Stimulated activated naive B cell treated with anti-CD40 and anti-IgM and Interleukin-4, amounts not matched to agents 10 μg/mL and 1 μg/mL and 100 μg/mL, for 72 hours (primary cell): ENCODE measurements at regions not wholly inside any gene's neighbourhood (a gene's known extent, or its start where the extent isn't known, plus 50 kb on each side); places are given as distances from the start of the nearest gene placed in this dataset.

Experiments
- ATAC-seq, 2 donors: fragments of 150-1000 bp; cut with Tn5 transposase; replicated peaks; 2 replicates each; pipeline ENCODE4 v1.10.0; 2021; ENCODE audit warnings: moderate library complexity in 1 of 2
- DNase-seq: peaks from one replicate; pipeline ENCODE4 v3.0.0; 2021
- H3K27ac Mint-ChIP-seq: one replicate; pipeline ENCODE4 v1.8.0; 2022; ENCODE audit warnings: mild to moderate bottlenecking, mixed read lengths
- H3K27me3 Mint-ChIP-seq, 2 donors: one replicate each; pipeline ENCODE4 v1.8.0; 2022; ENCODE audit warnings: mixed read lengths in 2 of 2
- H3K36me3 Mint-ChIP-seq, 2 donors: one replicate each; pipeline ENCODE4 v1.8.0; 2022; ENCODE audit warnings: mixed read lengths in 2 of 2, mild to moderate bottlenecking in 1 of 2
- H3K4me1 Mint-ChIP-seq, 2 donors: one replicate each; pipeline ENCODE4 v1.8.0; 2022; ENCODE audit warnings: mixed read lengths in 2 of 2, mild to moderate bottlenecking in 1 of 2
- H3K4me3 Mint-ChIP-seq, 2 donors: one replicate each; pipeline ENCODE4 v1.8.0; 2022; ENCODE audit warnings: mild to moderate bottlenecking in 2 of 2, mixed read lengths in 2 of 2, moderate library complexity in 1 of 2
- H3K9me3 Mint-ChIP-seq, 2 donors: one replicate each; pipeline ENCODE4 v1.8.0; 2022; ENCODE audit warnings: mixed read lengths in 2 of 2, mild to moderate bottlenecking in 1 of 2

GRCh38 chr1:81588149-81588548 is 212.6 kb upstream of the ADGRL2 start:
- H3K9me3 Mint-ChIP-seq = peaks cover 0 to 4% of the 10 kb centered on the region in 2 donors
- no peak for ATAC-seq
- no peak overlapping the region for H3K27ac Mint-ChIP-seq
- DNase-seq = no peak
- no peaks in the 10 kb centered on the region for H3K36me3 Mint-ChIP-seq
- no peak overlapping the region for H3K4me3 Mint-ChIP-seq
- H3K27me3 Mint-ChIP-seq = no peaks in the 10 kb centered on the region
- H3K4me1 Mint-ChIP-seq = no peaks in the 10 kb centered on the region

GRCh38 chr1:81587426-81587825 is 213.3 kb upstream of the ADGRL2 start:
- Mint-ChIP-seq H3K9me3 (peaks cover 0 to 4% of the 10 kb centered on the region in 2 donors), H3K4me1 (no peaks in the 10 kb centered on the region), H3K27ac (no peak overlapping the region), H3K36me3 (no peaks in the 10 kb centered on the region), H3K27me3 (no peaks in the 10 kb centered on the region), H3K4me3 (no peak overlapping the region)
- ATAC-seq (no peak), DNase-seq (no peak)

- no peaks in the 10 kb centered on the region for H3K36me3 Mint-ChIP-seq
- H3K27ac Mint-ChIP-seq = no peak overlapping the region
- peaks cover 0 to 2% of the 10 kb centered on the region in 2 donors for H3K9me3 Mint-ChIP-seq
- no peak overlapping the region for H3K4me3 Mint-ChIP-seq
- no peak for ATAC-seq
- H3K27me3 Mint-ChIP-seq = no peaks in the 10 kb centered on the region
- DNase-seq = no peak
- H3K4me1 Mint-ChIP-seq = no peaks in the 10 kb centered on the region
These were observed 215.4 kb upstream of the ADGRL2 start for GRCh38 chr1:81585371-81585770.

- ATAC-seq = no peak
- DNase-seq = no peak
These were observed 216.3 kb upstream of the ADGRL2 start for GRCh38 chr1:81584398-81584797.

GRCh38 chr1:81583878-81584277 is 216.9 kb upstream of the ADGRL2 start:
- Mint-ChIP-seq H3K27ac (no peak overlapping the region), H3K4me3 (no peak overlapping the region), H3K36me3 (no peaks in the 10 kb centered on the region), H3K4me1 (no peaks in the 10 kb centered on the region), H3K27me3 (no peaks in the 10 kb centered on the region), H3K9me3 (no peaks in the 10 kb centered on the region)
- no peak for DNase-seq
- no peak for ATAC-seq

More at GRCh38 chr1:81584398-81584797, 216.3 kb upstream of the ADGRL2 start:
- Mint-ChIP-seq H3K4me3 (no peak overlapping the region), H3K27me3 (no peaks in the 10 kb centered on the region), H3K36me3 (no peaks in the 10 kb centered on the region), H3K4me1 (no peaks in the 10 kb centered on the region), H3K9me3 (no peaks in the 10 kb centered on the region), H3K27ac (no peak overlapping the region)

GRCh38 chr1:81582467-81582986 is 218.2 kb upstream of the ADGRL2 start:
- H3K4me1 Mint-ChIP-seq = no peaks in the 10 kb centered on the region
- no peak overlapping the region for H3K4me3 Mint-ChIP-seq
- H3K27me3 Mint-ChIP-seq = no peaks in the 10 kb centered on the region
- DNase-seq (peak; percentile 8), ATAC-seq (peak; percentile 88 to 89)
- H3K9me3 Mint-ChIP-seq = no peaks in the 10 kb centered on the region
- H3K36me3 Mint-ChIP-seq = no peaks in the 10 kb centered on the region
- H3K27ac Mint-ChIP-seq = no peak overlapping the region

GRCh38 chr1:81578867-81579266 is 221.9 kb upstream of the ADGRL2 start:
- DNase-seq (no peak), ATAC-seq (no peak)
- Mint-ChIP-seq H3K36me3 (no peaks in the 10 kb centered on the region), H3K4me3 (no peak overlapping the region), H3K27ac (no peak overlapping the region), H3K9me3 (no peaks in the 10 kb centered on the region), H3K27me3 (no peaks in the 10 kb centered on the region), H3K4me1 (no peaks in the 10 kb centered on the region)

GRCh38 chr1:81577004-81577697 is 223.6 kb upstream of the ADGRL2 start:
- Mint-ChIP-seq H3K27ac (no peak overlapping the region), H3K9me3 (no peaks in the 10 kb centered on the region), H3K4me3 (no peak overlapping the region), H3K27me3 (no peaks in the 10 kb centered on the region), H3K4me1 (no peaks in the 10 kb centered on the region), H3K36me3 (no peaks in the 10 kb centered on the region)
- DNase-seq (no peak), ATAC-seq (no peak)

- Mint-ChIP-seq H3K4me3 (no peak overlapping the region), H3K9me3 (no peaks in the 10 kb centered on the region)
- no peak for ATAC-seq
These were observed 226.3 kb upstream of the ADGRL2 start for GRCh38 chr1:81574408-81574807.

GRCh38 chr1:81573458-81573857 is 227.3 kb upstream of the ADGRL2 start:
- no peaks in the 10 kb centered on the region for H3K9me3 Mint-ChIP-seq
- no peak overlapping the region for H3K27ac Mint-ChIP-seq
- no peak overlapping the region for H3K4me3 Mint-ChIP-seq
- H3K27me3 Mint-ChIP-seq = no peaks in the 10 kb centered on the region
- no peaks in the 10 kb centered on the region for H3K4me1 Mint-ChIP-seq
- ATAC-seq (no peak), DNase-seq (no peak)
- no peaks in the 10 kb centered on the region for H3K36me3 Mint-ChIP-seq

More at GRCh38 chr1:81574408-81574807, 226.3 kb upstream of the ADGRL2 start:
- Mint-ChIP-seq H3K27me3 (no peaks in the 10 kb centered on the region), H3K36me3 (no peaks in the 10 kb centered on the region), H3K27ac (no peak overlapping the region), H3K4me1 (no peaks in the 10 kb centered on the region)
- no peak for DNase-seq

- Mint-ChIP-seq H3K4me3 (no peak overlapping the region), H3K4me1 (no peaks in the 10 kb centered on the region), H3K27ac (no peak overlapping the region), H3K36me3 (no peaks in the 10 kb centered on the region), H3K27me3 (no peaks in the 10 kb centered on the region), H3K9me3 (no peaks in the 10 kb centered on the region)
- no peak for DNase-seq
- no peak for ATAC-seq
These were observed 228.8 kb upstream of the ADGRL2 start for GRCh38 chr1:81571946-81572345.

GRCh38 chr1:81569761-81570160 is 231.0 kb upstream of the ADGRL2 start:
- H3K4me1 Mint-ChIP-seq = no peaks in the 10 kb centered on the region
- H3K9me3 Mint-ChIP-seq = no peaks in the 10 kb centered on the region
- DNase-seq (no peak), ATAC-seq (no peak)
- no peaks in the 10 kb centered on the region for H3K27me3 Mint-ChIP-seq
- H3K4me3 Mint-ChIP-seq = no peak overlapping the region
- no peak overlapping the region for H3K27ac Mint-ChIP-seq
- H3K36me3 Mint-ChIP-seq = no peaks in the 10 kb centered on the region

GRCh38 chr1:81563632-81564031 is 237.1 kb upstream of the ADGRL2 start:
- Mint-ChIP-seq H3K27ac (no peak overlapping the region), H3K9me3 (no peaks in the 10 kb centered on the region), H3K4me1 (no peaks in the 10 kb centered on the region), H3K4me3 (no peak overlapping the region), H3K27me3 (no peaks in the 10 kb centered on the region), H3K36me3 (no peaks in the 10 kb centered on the region)
- ATAC-seq (no peak), DNase-seq (no peak)

- no peak for DNase-seq
- H3K4me1 Mint-ChIP-seq = no peaks in the 10 kb centered on the region
- no peak overlapping the region for H3K27ac Mint-ChIP-seq
- H3K9me3 Mint-ChIP-seq = no peaks in the 10 kb centered on the region
- H3K4me3 Mint-ChIP-seq = no peak overlapping the region
- no peaks in the 10 kb centered on the region for H3K36me3 Mint-ChIP-seq
- no peak for ATAC-seq
- no peaks in the 10 kb centered on the region for H3K27me3 Mint-ChIP-seq
These were observed 237.8 kb upstream of the ADGRL2 start for GRCh38 chr1:81562934-81563333.

- no peak overlapping the region for H3K27ac Mint-ChIP-seq
These were observed 240.1 kb upstream of the ADGRL2 start for GRCh38 chr1:81560629-81561028.

More at GRCh38 chr1:81560629-81561028, 240.1 kb upstream of the ADGRL2 start:
- Mint-ChIP-seq H3K27me3 (no peaks in the 10 kb centered on the region), H3K4me1 (no peaks in the 10 kb centered on the region), H3K4me3 (no peak overlapping the region), H3K36me3 (no peaks in the 10 kb centered on the region), H3K9me3 (no peaks in the 10 kb centered on the region)
- no peak for ATAC-seq
- DNase-seq = no peak
